ENCODE measurements at regions not wholly inside any gene's neighbourhood (a gene's known extent, or its start where the extent isn't known, plus 50 kb on each side); places are given as distances from the start of the nearest gene placed in this dataset.
"Not testable (repeated sequence)": the region's sequence is repeated elsewhere in the genome, so short reads cannot be mapped to it uniquely, and the experiment has no call there.

DNA sequence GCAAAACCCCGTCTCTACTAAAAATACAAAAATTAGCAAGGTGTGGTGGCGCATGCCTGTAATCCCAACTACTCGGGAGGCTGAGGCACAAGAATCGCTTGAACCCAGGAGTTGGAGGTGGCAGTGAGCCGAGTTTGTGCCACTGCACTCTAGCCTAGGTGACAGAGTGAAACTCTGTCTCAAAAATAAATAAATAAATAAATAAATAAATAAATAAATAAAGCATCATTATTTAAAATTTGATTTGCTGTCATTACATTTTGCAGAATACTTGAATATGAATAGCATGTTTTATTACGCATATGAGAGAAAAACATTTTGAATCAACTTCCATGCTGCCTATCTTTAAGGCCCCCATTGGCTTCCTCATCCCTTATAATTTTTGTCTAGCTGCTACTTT, 53.4 kb upstream of the MED14 start:
- H3K4me3 ChIP-seq (ENCODE audit: low read depth, low read length), result not testable (repeated sequence)

DNA sequence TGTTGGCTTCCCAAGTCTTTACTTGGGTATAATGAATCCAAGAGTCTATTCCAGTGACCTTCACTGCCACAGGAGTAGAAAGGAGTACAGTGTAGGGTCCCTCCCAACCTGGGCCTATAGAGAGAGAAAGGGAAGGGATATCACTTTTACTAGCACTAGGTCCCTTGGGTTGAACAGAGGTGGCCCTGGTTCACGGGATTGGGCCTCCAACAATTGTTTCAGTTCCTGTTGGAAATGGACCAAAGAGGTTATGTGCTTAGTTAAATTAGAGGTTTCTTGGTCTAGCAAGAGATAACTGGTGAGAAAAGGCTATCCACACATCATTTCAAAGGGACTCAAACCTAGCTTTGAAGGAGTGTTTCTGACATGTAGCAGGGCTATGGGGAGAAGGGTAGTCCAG, 57.1 kb upstream of the MED14 start:
- TF ChIP-seq MYC (IDR thresholded peaks at IDR 0.05; ENCODE audit: low read depth, low read length) (no peak), POLR2A (IDR thresholded peaks at IDR 0.05; ENCODE audit: extremely low read depth, insufficient read length) (no peak)
- TF ChIP-seq, protein P1, sequence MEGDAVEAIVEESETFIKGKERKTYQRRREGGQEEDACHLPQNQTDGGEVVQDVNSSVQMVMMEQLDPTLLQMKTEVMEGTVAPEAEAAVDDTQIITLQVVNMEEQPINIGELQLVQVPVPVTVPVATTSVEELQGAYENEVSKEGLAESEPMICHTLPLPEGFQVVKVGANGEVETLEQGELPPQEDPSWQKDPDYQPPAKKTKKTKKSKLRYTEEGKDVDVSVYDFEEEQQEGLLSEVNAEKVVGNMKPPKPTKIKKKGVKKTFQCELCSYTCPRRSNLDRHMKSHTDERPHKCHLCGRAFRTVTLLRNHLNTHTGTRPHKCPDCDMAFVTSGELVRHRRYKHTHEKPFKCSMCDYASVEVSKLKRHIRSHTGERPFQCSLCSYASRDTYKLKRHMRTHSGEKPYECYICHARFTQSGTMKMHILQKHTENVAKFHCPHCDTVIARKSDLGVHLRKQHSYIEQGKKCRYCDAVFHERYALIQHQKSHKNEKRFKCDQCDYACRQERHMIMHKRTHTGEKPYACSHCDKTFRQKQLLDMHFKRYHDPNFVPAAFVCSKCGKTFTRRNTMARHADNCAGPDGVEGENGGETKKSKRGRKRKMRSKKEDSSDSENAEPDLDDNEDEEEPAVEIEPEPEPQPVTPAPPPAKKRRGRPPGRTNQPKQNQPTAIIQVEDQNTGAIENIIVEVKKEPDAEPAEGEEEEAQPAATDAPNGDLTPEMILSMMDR (IDR thresholded peaks at IDR 0.05; ENCODE audit: low read depth, low read length), result no peak
- TF ChIP-seq, protein P2, sequence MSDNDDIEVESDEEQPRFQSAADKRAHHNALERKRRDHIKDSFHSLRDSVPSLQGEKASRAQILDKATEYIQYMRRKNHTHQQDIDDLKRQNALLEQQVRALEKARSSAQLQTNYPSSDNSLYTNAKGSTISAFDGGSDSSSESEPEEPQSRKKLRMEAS (IDR thresholded peaks at IDR 0.05; ENCODE audit: low read depth, low read length), result no peak
- DNase-seq (ENCODE audit: low read depth), result no peak
- H3K4me3 ChIP-seq (ENCODE audit: low read depth, low read length), result no peak overlapping the region

More for the DNA sequence above, 53.4 kb upstream of the MED14 start:
- DNase-seq (ENCODE audit: low read depth), result not testable (repeated sequence)

DNA sequence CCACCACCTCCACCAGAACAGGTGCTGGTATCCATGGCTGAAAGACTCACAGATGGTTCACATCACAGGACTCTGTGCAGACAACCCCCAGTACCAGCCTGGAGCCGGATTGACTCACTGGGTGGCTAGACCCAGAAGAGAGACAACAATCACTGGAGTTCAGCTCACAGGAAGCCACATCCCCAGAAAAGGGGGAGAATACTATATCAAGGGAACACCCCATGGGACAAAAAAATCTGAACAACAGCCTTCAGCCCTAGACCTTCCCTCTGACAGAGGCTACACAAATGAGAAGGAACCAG, 59.4 kb upstream of the MED14 start:
- H3K4me3 ChIP-seq (ENCODE audit: low read depth, low read length); DNase-seq (ENCODE audit: low read depth): not testable (repeated sequence)

DNA sequence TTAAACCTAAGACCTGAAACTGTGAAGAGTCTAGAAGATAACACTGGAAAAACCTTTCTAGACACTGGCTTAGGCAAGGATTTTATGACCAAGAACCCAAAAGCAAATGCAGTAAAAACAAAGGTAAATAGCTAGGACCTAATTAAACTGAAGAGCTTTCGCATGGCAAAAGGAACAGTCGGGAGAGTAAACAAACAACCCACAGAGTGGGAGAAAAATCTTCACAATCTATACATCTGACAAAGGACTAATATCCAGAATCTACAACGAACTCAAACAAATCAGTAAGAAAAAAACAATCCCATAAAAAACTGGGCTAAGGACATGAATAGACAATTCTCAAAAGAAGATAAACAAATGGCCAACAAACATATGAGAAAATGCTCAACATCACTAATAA, 64.4 kb upstream of the MED14 start:
- DNase-seq (ENCODE audit: low read depth); H3K4me3 ChIP-seq (ENCODE audit: low read depth, low read length): not testable (repeated sequence)

DNA sequence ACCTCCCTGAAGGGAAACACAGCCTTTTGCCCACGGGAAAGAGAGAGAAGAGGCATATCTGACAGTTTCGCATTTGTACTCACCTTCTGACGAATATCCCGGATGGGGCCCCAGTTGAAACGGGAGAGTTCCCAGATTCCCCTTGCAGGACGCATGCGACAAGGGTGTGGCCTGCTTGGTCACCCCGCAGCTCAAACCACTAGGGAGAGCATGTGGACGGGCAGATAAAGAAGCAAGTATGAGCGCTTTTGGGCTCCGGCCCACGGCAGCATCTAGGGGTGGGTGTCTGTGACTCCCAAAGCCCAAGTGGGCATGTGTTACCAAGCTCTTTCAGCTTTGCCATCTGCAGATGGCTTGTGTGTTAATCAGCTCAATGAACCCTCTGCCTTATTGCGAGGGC, 70.1 kb upstream of the MED14 start:
- no peak for TF ChIP-seq POLR2A (IDR thresholded peaks at IDR 0.05; ENCODE audit: extremely low read depth, insufficient read length)
- TF ChIP-seq MYC (IDR thresholded peaks at IDR 0.05; ENCODE audit: low read depth, low read length), result no peak
- TF ChIP-seq, protein P1 (IDR thresholded peaks at IDR 0.05; ENCODE audit: low read depth, low read length), result no peak
- TF ChIP-seq, protein P2 (IDR thresholded peaks at IDR 0.05; ENCODE audit: low read depth, low read length), result no peak
- DNase-seq (ENCODE audit: low read depth), result no peak

DNA sequence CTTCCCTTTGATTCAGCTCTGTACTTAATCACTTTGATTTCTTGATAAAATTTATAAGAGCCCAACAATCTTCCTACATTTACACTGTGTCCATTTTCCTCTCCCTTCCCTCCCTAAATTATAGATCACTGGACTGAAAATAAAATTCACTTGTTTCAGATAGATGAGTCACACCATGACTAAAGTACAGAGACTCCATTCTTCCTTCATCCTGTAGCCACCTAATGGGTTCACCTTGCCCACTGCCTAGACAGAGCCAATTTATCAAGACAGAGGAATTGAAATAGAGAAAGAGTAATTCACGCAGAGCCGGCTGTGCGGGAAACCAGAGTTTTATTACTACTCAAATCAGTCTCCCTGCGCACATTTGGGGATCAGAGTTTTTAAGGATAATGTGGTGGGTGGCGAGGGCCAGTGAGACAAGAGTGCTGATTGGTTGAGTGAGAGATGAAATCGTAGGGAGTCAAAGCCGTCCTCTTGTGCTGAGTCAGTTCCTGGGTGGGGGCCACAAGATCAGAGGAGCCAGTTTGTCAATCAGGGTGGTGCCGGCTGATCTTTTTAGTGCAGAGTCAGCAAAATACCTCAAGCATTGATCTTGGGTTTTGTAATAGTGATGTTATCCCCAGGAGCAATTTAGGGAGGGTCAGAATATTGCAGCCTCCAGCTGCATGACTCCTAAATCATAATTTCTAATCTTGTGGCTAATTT, 71.3 kb upstream of the MED14 start:
- DNase-seq (ENCODE audit: low read depth), result no peak
- no peak overlapping the region for H3K4me3 ChIP-seq (ENCODE audit: low read depth, low read length)
- TF ChIP-seq, protein P1 (IDR thresholded peaks at IDR 0.05; ENCODE audit: low read depth, low read length), result no peak
- no peak for TF ChIP-seq POLR2A (IDR thresholded peaks at IDR 0.05; ENCODE audit: extremely low read depth, insufficient read length)
- no peak for TF ChIP-seq MYC (IDR thresholded peaks at IDR 0.05; ENCODE audit: low read depth, low read length)
- TF ChIP-seq, protein P2 (IDR thresholded peaks at IDR 0.05; ENCODE audit: low read depth, low read length), result no peak

More for the DNA sequence above, 70.1 kb upstream of the MED14 start:
- no peak overlapping the region for H3K4me3 ChIP-seq (ENCODE audit: low read depth, low read length)

DNA sequence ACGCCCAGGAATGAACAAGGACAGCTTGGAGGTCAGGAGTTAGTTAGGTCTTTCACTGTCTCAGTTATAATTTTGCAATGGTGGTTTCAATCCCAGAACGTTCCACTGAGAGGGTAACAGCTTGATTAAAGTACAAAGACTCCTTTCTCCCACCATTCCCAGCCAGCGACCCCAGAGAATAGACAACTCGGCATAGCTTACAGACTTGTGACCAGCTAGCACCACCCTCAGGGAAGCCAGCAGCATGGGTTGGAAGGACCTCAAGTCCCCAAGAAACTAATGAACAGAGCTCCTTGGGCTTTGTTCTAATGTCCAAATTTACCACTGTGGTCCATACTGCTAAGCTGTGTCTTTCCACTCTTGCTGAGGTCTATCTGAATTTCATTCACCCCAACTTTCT, 72.0 kb upstream of the MED14 start:
- no peak for DNase-seq (ENCODE audit: low read depth)
- TF ChIP-seq, protein P2 (IDR thresholded peaks at IDR 0.05; ENCODE audit: low read depth, low read length), result no peak
- TF ChIP-seq MYC (IDR thresholded peaks at IDR 0.05; ENCODE audit: low read depth, low read length) (no peak), POLR2A (IDR thresholded peaks at IDR 0.05; ENCODE audit: extremely low read depth, insufficient read length) (no peak)
- TF ChIP-seq, protein P1 (IDR thresholded peaks at IDR 0.05; ENCODE audit: low read depth, low read length), result no peak
- H3K4me3 ChIP-seq (ENCODE audit: low read depth, low read length), result no peak overlapping the region

Measured in NB4 (cell line).